ENCODE measurements at regions not wholly inside any gene's neighbourhood (a gene's known extent, or its start where the extent isn't known, plus 50 kb on each side); places are given as distances from the start of the nearest gene placed in this dataset.

GRCh38 chr15:91508633-91509032 lies 344.9 kb upstream of the SLCO3A1 start:
- no peak for TF ChIP-seq MAX (IDR thresholded peaks at IDR 0.05)
- no peak for TF ChIP-seq YY1 (IDR thresholded peaks at IDR 0.05; ENCODE audit: low read depth)
- TF ChIP-seq USF1 (IDR thresholded peaks at IDR 0.05), result no peak

- TF ChIP-seq EGR1 (IDR thresholded peaks at IDR 0.05) (no peak), NFIC (IDR thresholded peaks at IDR 0.05) (no peak), TEAD4 (IDR thresholded peaks at IDR 0.05) (no peak), ZBTB7A (IDR thresholded peaks at IDR 0.05; ENCODE audit: low read depth) (no peak), MAX (IDR thresholded peaks at IDR 0.05) (no peak), TCF12 (IDR thresholded peaks at IDR 0.05; ENCODE audit: low read depth) (no peak), EP300 (IDR thresholded peaks at IDR 0.05; ENCODE audit: borderline replicate concordance) (no peak), TAF1 (IDR thresholded peaks at IDR 0.05; ENCODE audit: low read depth) (no peak), YY1 (IDR thresholded peaks at IDR 0.05; ENCODE audit: low read depth) (no peak), USF1 (IDR thresholded peaks at IDR 0.05) (no peak), FOXM1 (IDR thresholded peaks at IDR 0.05; ENCODE audit: borderline replicate concordance, low read depth) (no peak), RAD21 (IDR thresholded peaks at IDR 0.05; ENCODE audit: low read depth) (no peak), CREB1 (IDR thresholded peaks at IDR 0.05; ENCODE audit: low read depth) (no peak), REST (IDR thresholded peaks at IDR 0.05; ENCODE audit: low read depth) (no peak), CEBPB (IDR thresholded peaks at IDR 0.05) (no peak)
These were observed 339.4 kb upstream of the SLCO3A1 start for GRCh38 chr15:91514147-91514546.

- TF ChIP-seq REST (IDR thresholded peaks at IDR 0.05; ENCODE audit: low read depth) (no peak), TCF12 (IDR thresholded peaks at IDR 0.05; ENCODE audit: low read depth) (no peak), MAX (IDR thresholded peaks at IDR 0.05) (no peak), EP300 (IDR thresholded peaks at IDR 0.05; ENCODE audit: borderline replicate concordance) (no peak), CEBPB (IDR thresholded peaks at IDR 0.05) (no peak), TAF1 (IDR thresholded peaks at IDR 0.05; ENCODE audit: low read depth) (no peak), ZBTB7A (IDR thresholded peaks at IDR 0.05; ENCODE audit: low read depth) (no peak), YY1 (IDR thresholded peaks at IDR 0.05; ENCODE audit: low read depth) (no peak), USF1 (IDR thresholded peaks at IDR 0.05) (no peak), EGR1 (IDR thresholded peaks at IDR 0.05) (no peak), TEAD4 (IDR thresholded peaks at IDR 0.05) (no peak), RAD21 (IDR thresholded peaks at IDR 0.05; ENCODE audit: low read depth) (no peak), NFIC (IDR thresholded peaks at IDR 0.05) (no peak), FOXM1 (IDR thresholded peaks at IDR 0.05; ENCODE audit: borderline replicate concordance, low read depth) (no peak), CREB1 (IDR thresholded peaks at IDR 0.05; ENCODE audit: low read depth) (no peak)
These were observed 338.2 kb upstream of the SLCO3A1 start for GRCh38 chr15:91515188-91515754.

- TF ChIP-seq MAX (IDR thresholded peaks at IDR 0.05) (no peak), CREB1 (IDR thresholded peaks at IDR 0.05; ENCODE audit: low read depth) (no peak), CEBPB (IDR thresholded peaks at IDR 0.05) (no peak), REST (IDR thresholded peaks at IDR 0.05; ENCODE audit: low read depth) (no peak), TAF1 (IDR thresholded peaks at IDR 0.05; ENCODE audit: low read depth) (no peak), TEAD4 (IDR thresholded peaks at IDR 0.05) (no peak)
These were observed 336.6 kb upstream of the SLCO3A1 start for GRCh38 chr15:91516866-91517265.
